ENCODE measurements at regions not wholly inside any gene's neighbourhood (a gene's known extent, or its start where the extent isn't known, plus 50 kb on each side); places are given as distances from the start of the nearest gene placed in this dataset.

GRCh38 chr6:23307516-23307915 is 738.1 kb downstream of the HDGFL1 start:
- TF ChIP-seq GATA2 (IDR thresholded peaks at IDR 0.05; ENCODE audit: low read depth, low read length) (no peak), GATA3 (IDR thresholded peaks at IDR 0.05; ENCODE audit: low read depth, low read length) (no peak)
